ENCODE measurements at regions not wholly inside any gene's neighbourhood (a gene's known extent, or its start where the extent isn't known, plus 50 kb on each side); places are given as distances from the start of the nearest gene placed in this dataset.
A peak's percentile ranks its signal among the peaks of the same experiment; 100 is the strongest.
"Not testable (repeated sequence)": the region's sequence is repeated elsewhere in the genome, so short reads cannot be mapped to it uniquely, and the experiment has no call there.

DNA sequence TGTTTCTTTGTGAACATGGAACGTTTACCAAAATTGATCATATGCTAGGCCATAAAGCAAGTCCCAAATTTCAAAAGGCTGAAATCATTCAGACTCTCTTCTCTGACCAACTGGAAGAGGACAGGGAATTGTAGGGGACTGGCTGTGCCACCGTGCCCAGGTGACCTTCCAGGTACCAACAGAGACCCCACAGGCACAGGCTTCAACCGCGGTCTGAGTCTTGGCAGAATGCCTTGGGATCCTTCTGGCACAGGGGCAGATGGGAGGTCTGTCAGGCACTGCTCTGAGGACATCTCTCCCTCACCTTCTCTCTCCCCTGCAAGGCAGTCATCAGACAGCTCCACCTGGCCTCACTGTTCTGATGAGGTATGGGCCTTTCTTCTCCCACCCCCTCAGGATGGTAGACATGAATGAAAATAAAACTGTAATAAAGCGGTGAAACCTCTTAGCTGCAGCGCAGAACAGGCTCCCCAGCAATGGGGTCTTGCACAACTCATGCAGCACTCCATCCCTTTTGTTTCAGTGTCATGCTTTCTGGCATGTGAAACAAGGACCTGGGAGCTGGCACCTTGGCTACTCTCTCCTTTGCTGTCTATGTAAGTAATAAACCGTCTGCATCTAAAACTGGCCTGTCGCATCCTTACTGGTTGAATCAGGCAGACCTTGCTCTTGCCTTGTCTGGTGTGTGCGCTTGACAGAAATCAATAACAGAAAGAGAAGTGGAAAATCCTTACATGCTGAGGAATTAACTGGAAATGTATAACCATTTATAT is 289.2 kb downstream of the KLF13 start:
- no peak for FAIRE-seq

DNA sequence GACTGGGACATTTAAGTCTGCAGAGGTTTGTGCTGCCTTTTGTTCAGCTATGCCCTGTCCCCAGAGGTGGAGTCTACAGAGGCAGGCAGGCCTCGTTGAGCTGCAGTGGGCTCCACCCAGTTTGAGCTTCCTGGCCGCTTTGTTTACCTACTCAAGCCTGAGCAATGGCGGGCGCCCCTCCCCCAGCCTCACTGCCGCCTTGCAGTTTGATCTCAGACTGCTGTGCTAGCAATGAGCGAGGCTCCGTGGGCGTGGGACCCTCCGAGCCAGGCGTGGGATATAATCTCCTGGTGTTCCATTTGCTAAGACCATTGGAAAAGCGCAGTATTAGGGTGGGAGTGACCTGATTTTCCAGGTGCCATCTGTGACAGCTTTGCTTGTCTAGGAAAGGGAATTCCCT is 296.7 kb downstream of the KLF13 start:
- not testable (repeated sequence) for FAIRE-seq; H3K27me3 ChIP-seq (ENCODE audit: control insufficient read depth, insufficient read depth, low read length); H3K4me3 ChIP-seq (ENCODE audit: low read depth, low read length); H3K36me3 ChIP-seq (ENCODE audit: control insufficient read depth, insufficient read depth, low read length); DNase-seq (ENCODE audit: low read depth)

More for the DNA sequence above, 289.2 kb downstream of the KLF13 start:
- no peak for DNase-seq (ENCODE audit: low read depth)
- Histone ChIP-seq H3K4me3 (ENCODE audit: low read depth, low read length) (no peak overlapping the region), H3K27me3 (ENCODE audit: control insufficient read depth, insufficient read depth, low read length) (no peaks in the 10 kb centered on the region), H3K36me3 (ENCODE audit: control insufficient read depth, insufficient read depth, low read length) (no peaks in the 10 kb centered on the region)
- TF ChIP-seq, protein P1, sequence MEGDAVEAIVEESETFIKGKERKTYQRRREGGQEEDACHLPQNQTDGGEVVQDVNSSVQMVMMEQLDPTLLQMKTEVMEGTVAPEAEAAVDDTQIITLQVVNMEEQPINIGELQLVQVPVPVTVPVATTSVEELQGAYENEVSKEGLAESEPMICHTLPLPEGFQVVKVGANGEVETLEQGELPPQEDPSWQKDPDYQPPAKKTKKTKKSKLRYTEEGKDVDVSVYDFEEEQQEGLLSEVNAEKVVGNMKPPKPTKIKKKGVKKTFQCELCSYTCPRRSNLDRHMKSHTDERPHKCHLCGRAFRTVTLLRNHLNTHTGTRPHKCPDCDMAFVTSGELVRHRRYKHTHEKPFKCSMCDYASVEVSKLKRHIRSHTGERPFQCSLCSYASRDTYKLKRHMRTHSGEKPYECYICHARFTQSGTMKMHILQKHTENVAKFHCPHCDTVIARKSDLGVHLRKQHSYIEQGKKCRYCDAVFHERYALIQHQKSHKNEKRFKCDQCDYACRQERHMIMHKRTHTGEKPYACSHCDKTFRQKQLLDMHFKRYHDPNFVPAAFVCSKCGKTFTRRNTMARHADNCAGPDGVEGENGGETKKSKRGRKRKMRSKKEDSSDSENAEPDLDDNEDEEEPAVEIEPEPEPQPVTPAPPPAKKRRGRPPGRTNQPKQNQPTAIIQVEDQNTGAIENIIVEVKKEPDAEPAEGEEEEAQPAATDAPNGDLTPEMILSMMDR (IDR thresholded peaks at IDR 0.05; ENCODE audit: insufficient read depth, low read length, severe bottlenecking), result no peak

DNA sequence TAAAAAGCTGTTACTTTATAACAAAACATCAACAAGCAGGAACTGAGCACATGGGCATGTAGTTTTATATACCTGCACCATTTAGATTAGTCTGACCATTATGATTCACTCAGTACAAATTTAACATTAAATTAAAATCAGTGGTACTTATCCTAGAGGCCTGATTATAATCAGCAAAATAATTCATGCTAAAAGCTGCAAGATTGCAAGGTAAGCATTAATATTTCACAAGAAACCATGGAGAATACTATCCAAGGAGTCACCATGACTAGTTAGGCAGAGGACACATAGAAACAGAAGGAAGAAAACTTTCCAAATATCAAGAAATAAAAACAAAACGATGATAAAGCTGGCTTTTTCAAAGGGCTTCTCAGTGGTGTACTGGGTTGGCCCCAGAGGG is 297.5 kb downstream of the KLF13 start:
- not testable (repeated sequence) for FAIRE-seq; H3K36me3 ChIP-seq (ENCODE audit: control insufficient read depth, insufficient read depth, low read length); H3K27me3 ChIP-seq (ENCODE audit: control insufficient read depth, insufficient read depth, low read length); DNase-seq (ENCODE audit: low read depth); H3K4me3 ChIP-seq (ENCODE audit: low read depth, low read length)

DNA sequence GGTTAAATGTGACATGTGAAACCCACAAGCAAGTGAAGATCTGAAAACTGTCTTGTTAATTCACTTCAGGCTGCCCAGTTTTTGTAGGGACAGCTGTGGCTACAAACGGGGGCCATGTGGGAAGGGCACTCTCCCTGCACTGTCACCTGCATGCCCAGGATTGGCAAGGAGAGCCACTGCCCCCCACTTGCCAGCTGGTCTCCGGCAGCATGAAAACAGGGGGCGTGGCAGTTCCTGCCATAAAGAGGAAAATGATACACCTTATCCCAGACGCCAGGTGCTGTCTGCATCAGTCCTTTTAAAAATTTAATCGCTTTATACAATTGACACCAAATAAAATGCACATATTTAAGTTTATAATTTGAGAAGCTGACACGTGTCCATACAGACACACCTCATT is 309.1 kb downstream of the KLF13 start:
- H3K36me3 ChIP-seq (ENCODE audit: control insufficient read depth, insufficient read depth, low read length); H3K27me3 ChIP-seq (ENCODE audit: control insufficient read depth, insufficient read depth, low read length); DNase-seq (ENCODE audit: low read depth); H3K4me3 ChIP-seq (ENCODE audit: low read depth, low read length); FAIRE-seq: not testable (repeated sequence)

DNA sequence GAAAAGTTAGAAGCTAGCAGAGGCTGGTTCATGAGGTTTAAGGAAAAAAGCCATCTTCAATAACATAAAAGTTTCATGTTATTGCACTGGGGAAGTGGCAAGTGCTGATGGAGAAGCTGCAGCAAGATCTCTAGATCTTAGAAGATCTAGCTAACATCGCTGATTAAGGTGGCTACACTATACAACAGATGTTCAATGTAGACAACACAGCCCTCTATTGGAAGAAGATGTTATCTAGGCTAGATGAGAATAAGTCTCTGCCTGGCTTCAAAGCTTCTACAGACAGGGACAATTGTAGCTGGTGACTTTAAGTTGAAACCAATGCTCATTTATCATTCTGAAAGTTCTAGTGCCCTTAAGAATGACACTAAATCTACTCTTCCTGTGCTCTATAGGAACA is 310.3 kb downstream of the KLF13 start:
- not testable (repeated sequence) for H3K36me3 ChIP-seq (ENCODE audit: control insufficient read depth, insufficient read depth, low read length); H3K4me3 ChIP-seq (ENCODE audit: low read depth, low read length); DNase-seq (ENCODE audit: low read depth); H3K27me3 ChIP-seq (ENCODE audit: control insufficient read depth, insufficient read depth, low read length)
- peak; percentile 40 for FAIRE-seq

DNA sequence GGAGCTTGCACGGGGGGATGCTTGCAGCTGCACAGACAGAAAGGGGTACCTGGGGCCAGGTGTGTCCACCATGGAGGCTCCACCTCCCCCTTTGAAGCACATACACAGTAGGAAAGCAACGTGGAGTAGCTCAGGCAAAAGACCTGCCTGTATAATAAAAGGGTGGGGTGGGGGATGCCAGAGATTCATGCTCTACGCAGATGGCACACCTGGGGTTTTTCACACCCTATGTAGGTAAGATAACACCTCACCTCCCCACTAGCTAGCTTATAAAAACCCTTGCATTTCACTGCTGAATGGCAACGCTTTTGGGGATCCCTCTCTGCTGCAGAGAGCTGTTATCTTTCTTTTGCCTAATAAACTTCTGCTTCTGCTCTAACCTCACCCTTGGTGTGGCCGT is 317.3 kb downstream of the KLF13 start:
- H3K4me3 ChIP-seq (ENCODE audit: low read depth, low read length); DNase-seq (ENCODE audit: low read depth); H3K36me3 ChIP-seq (ENCODE audit: control insufficient read depth, insufficient read depth, low read length); H3K27me3 ChIP-seq (ENCODE audit: control insufficient read depth, insufficient read depth, low read length): not testable (repeated sequence)
- FAIRE-seq, result peak; percentile 62

DNA sequence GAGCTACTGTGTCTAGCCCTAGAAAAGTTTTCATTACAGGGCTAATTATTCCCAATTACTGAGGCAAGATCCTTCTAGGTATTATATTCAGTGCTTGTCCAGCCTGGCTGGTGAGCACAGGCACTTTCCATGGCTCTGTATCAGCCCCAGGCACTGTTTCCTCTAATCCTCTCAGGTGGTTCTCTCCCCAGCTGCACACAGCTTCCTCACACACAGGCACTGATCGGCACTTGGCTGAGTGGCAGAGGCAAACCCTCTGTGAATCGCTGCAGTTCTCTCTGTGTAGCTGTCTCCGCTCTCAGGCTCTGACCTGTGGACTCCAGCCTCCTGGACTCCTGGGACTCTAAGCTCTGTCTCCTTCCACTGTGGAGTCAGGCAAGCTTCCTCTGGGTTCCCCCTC is 318.1 kb downstream of the KLF13 start:
- not testable (repeated sequence) for H3K36me3 ChIP-seq (ENCODE audit: control insufficient read depth, insufficient read depth, low read length); DNase-seq (ENCODE audit: low read depth); H3K27me3 ChIP-seq (ENCODE audit: control insufficient read depth, insufficient read depth, low read length); H3K4me3 ChIP-seq (ENCODE audit: low read depth, low read length)
- peak; percentile 32 for FAIRE-seq

DNA sequence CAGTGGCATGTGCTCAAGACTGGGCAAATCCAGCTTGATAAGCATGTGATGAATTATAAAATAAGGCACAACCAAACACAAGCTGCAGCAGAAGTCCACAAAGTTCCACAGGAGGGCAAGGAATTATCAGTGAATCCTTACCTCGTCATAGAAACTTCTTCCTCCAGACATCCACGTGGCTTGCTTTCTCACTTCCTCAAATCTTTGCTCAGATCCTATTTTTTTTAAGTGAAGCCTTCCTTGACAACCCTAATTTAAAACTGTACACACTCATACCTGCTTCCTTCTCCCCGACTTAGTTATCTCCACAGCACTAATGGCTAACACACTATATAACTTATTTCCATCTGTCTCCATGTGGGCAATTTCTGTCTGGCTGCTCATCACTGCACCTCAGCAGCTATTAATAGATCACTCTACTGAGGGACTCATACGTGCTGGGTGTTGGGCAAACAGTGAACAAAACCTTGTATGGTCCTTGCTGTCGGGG is 320.7 kb downstream of the KLF13 start:
- not testable (repeated sequence) for H3K36me3 ChIP-seq (ENCODE audit: control insufficient read depth, insufficient read depth, low read length); DNase-seq (ENCODE audit: low read depth); H3K4me3 ChIP-seq (ENCODE audit: low read depth, low read length); H3K27me3 ChIP-seq (ENCODE audit: control insufficient read depth, insufficient read depth, low read length)
- peak; percentile 86 for FAIRE-seq

DNA sequence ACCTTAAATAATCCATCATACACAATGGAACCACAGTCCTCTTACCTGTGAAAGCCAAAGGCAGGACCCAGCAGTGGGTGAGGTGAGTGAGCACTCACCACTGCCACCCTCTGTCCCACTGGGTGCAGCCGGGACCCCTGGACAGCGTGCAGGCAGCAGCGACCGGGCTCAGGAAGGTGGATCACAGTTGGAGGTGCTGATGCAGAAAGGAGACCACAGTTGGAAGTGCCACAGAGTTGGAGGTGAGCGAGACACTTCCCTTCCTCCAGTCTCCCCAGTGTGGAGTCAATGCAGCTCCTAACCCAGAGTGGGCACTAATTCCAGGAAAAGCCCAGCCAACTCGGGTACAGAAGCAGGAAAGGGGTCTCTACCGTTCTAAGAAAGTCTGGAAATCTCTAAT is 323.0 kb downstream of the KLF13 start:
- not testable (repeated sequence) for H3K27me3 ChIP-seq (ENCODE audit: control insufficient read depth, insufficient read depth, low read length); H3K36me3 ChIP-seq (ENCODE audit: control insufficient read depth, insufficient read depth, low read length); H3K4me3 ChIP-seq (ENCODE audit: low read depth, low read length); FAIRE-seq; DNase-seq (ENCODE audit: low read depth)

DNA sequence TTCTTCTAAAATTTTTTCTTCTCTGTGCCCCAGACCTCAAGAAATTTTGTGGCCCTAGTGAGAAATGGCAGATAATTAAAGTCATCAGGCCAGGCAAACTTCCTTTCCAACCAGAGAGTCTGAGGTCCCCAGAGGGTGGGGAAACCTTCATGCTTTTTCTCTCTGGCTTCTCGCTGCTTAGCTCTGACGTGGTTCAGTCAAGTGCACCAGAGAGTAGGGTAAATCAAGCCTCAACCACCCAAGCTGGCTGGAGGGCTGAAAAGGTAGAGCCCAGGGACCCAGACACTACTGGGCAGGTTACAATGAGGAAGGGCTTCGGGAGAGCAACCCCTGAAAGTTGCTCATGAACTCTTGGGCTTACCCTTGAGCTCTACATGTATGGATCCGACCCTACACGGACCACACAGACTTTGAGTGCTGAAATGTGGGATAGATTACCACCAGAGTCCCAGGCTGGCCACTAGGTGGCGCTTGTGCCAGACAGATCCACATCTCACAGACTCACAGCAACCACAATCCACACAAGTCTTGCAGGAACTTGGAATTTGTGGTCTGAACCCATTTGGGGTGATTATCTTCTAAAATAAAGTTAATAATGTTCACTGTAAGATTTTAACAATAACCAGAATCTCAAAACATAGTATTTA is 323.5 kb downstream of the KLF13 start:
- H3K27me3 ChIP-seq (ENCODE audit: control insufficient read depth, insufficient read depth, low read length), result not testable (repeated sequence)
- TF ChIP-seq, protein P1 (IDR thresholded peaks at IDR 0.05; ENCODE audit: insufficient read depth, low read length, severe bottlenecking), result peak; percentile 29

DNA sequence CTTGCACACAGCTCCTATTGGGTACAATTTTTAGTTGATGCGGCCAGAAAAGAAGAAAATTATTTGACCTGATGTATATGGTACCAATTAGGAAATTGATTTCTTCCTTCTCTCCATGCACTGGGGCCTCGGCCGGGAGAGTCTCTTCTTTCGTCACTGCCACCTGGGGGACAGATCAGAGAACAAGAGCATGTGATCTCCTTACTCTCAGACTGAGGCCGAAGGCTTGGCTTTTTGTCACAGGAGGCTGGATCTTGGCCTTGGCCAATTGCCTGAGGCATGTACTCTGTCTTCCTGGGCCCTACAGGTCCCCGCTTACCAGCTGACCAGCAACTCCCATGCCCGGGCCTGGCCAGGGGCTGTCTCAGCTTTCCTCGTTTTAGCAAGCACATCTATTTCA is 330.3 kb downstream of the KLF13 start:
- DNase-seq (ENCODE audit: low read depth); FAIRE-seq; H3K27me3 ChIP-seq (ENCODE audit: control insufficient read depth, insufficient read depth, low read length); H3K36me3 ChIP-seq (ENCODE audit: control insufficient read depth, insufficient read depth, low read length); H3K4me3 ChIP-seq (ENCODE audit: low read depth, low read length): not testable (repeated sequence)

More for the DNA sequence above, 323.5 kb downstream of the KLF13 start:
- not testable (repeated sequence) for H3K4me3 ChIP-seq (ENCODE audit: low read depth, low read length); H3K36me3 ChIP-seq (ENCODE audit: control insufficient read depth, insufficient read depth, low read length); DNase-seq (ENCODE audit: low read depth)
- peak; percentile 40 for FAIRE-seq
